ENCODE measurements at regions not wholly inside any gene's neighbourhood (a gene's known extent, or its start where the extent isn't known, plus 50 kb on each side); places are given as distances from the start of the nearest gene placed in this dataset.

DNA sequence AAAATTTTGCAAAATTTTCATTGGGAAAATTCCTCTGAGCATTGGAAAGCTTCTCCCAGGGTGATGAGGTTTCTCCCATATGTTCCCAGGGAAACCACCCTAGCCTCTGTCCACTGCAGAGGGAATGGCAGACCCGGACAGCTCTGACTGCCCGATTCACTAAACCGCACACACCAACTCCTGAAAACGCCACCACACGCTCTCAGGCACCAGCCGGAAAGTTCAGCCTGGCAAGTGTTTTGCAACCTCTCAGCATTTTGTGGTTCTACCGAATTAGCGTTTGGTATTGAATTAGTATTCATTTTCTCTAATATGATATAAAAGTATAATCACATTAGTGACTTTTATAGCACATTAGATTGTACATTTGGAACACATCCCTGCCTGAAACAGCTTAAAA is 213.4 kb downstream of the PHETA1 start:
- peak overlapping the region; percentile 33 for H3K27ac ChIP-seq
- TF ChIP-seq, protein P1, sequence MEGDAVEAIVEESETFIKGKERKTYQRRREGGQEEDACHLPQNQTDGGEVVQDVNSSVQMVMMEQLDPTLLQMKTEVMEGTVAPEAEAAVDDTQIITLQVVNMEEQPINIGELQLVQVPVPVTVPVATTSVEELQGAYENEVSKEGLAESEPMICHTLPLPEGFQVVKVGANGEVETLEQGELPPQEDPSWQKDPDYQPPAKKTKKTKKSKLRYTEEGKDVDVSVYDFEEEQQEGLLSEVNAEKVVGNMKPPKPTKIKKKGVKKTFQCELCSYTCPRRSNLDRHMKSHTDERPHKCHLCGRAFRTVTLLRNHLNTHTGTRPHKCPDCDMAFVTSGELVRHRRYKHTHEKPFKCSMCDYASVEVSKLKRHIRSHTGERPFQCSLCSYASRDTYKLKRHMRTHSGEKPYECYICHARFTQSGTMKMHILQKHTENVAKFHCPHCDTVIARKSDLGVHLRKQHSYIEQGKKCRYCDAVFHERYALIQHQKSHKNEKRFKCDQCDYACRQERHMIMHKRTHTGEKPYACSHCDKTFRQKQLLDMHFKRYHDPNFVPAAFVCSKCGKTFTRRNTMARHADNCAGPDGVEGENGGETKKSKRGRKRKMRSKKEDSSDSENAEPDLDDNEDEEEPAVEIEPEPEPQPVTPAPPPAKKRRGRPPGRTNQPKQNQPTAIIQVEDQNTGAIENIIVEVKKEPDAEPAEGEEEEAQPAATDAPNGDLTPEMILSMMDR (conservative IDR thresholded peaks at IDR 0.05), result no peak

DNA sequence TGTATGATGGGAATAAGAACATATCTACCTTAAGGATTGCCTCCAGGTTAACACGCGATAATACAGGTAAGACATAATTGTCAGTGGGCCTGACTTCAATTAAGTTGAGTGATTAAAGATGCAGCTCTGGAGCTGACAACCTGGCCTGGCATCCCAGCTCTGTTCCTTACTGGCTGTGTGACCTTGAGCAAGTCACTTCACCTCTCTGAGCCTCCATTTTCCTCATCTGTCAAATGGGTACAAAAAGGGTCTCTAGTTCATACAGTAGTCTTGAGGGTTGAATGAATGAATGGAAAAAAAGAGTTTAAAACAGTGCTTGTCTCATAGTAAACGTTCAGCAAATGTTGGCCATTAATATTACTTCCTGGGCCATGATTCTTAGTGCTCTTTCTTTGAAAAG is 213.9 kb downstream of the PHETA1 start:
- no peak overlapping the region for H3K27ac ChIP-seq
- TF ChIP-seq, protein P1 (conservative IDR thresholded peaks at IDR 0.05), result no peak

GRCh38 chr12:111154147-111154834 is 214.6 kb downstream of the PHETA1 start:
- H3K27ac ChIP-seq, result no peak overlapping the region
- TF ChIP-seq, protein P1 (conservative IDR thresholded peaks at IDR 0.05), result no peak

- H3K27ac ChIP-seq, result no peak overlapping the region
- TF ChIP-seq, protein P1 (conservative IDR thresholded peaks at IDR 0.05), result no peak
These were observed 216.3 kb downstream of the PHETA1 start for GRCh38 chr12:111152561-111152960.

- peak overlapping the region; percentile 40 for H3K27ac ChIP-seq
- TF ChIP-seq, protein P1 (conservative IDR thresholded peaks at IDR 0.05), result no peak
These were observed 217.7 kb downstream of the PHETA1 start for GRCh38 chr12:111150921-111151840.

DNA sequence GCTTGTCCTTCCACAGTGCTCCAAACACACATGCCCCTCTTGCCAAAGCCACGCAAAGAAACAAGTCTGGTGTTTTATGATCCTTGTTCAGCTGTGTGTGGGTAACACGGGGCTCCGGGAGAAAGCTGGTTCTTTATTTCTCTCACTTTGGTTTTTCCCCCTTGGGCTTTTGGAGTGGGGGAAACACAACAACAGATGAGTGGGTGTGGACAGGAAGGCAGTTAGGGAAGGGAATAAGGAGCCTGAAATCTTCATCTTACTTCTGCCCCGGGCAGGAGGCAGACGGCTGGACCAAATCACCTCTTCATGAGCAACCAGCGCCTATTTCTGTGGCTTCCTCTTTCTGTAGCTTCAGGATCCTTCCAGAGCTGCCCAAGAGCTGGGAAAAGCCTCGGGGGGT is 218.5 kb downstream of the PHETA1 start:
- peak overlapping the region; percentile 40 for H3K27ac ChIP-seq
- TF ChIP-seq, protein P1 (conservative IDR thresholded peaks at IDR 0.05), result no peak

- TF ChIP-seq, protein P1 (conservative IDR thresholded peaks at IDR 0.05), result no peak
- H3K27ac ChIP-seq, result peak overlapping the region; percentile 40
These were observed 219.6 kb downstream of the PHETA1 start for GRCh38 chr12:111149299-111149698.
